Testis (tissue), 2 donors: ENCODE measurements at regions not wholly inside any gene's neighbourhood (a gene's known extent, or its start where the extent isn't known, plus 50 kb on each side); places are given as distances from the start of the nearest gene placed in this dataset.

Experiments used
- DNase-seq: peaks from one replicate; pipeline ENCODE4 v3.0.0-alpha.2; 2019
- H3K27ac ChIP-seq, 2 donors: fragments of 200-600 bp; sonication (generic); one replicate each; pipeline ENCODE4 v1.5.1; 2019
- H3K27me3 ChIP-seq: fragments of 200-600 bp; sonication (generic); one replicate; pipeline ENCODE4 v1.5.1; 2019
- H3K36me3 ChIP-seq: fragments of 200-600 bp; sonication (generic); one replicate; pipeline ENCODE4 v1.5.1; 2017; ENCODE audit warnings: low read depth; ENCODE audit errors: missing control alignments
- H3K4me1 ChIP-seq: fragments of 200-600 bp; sonication (generic); one replicate; pipeline ENCODE4 v1.5.1; 2019
- H3K4me3 ChIP-seq, 2 donors: fragments of 200-600 bp; sonication (generic); one replicate each; pipeline ENCODE4 v1.5.1; 2017 to 2019
- H3K9me3 ChIP-seq: fragments of 200-600 bp; sonication (generic); one replicate; pipeline ENCODE4 v1.5.1; 2017
- POLR2A ChIP-seq: fragments of 450-650 bp; IDR thresholded peaks from one replicate; pipeline ENCODE4 v1.6.1; 2017; ENCODE audit warnings: antibody characterized with exemption, mild to moderate bottlenecking, moderate library complexity
- WGBS, 2 donors: methylation state at CpG; one replicate each; pipeline ENCODE4 v1.1.5; 2018; 5-methylcytosine and 5-hydroxymethylcytosine counted together
- intact Hi-C: fragments of 100-400 bp; cut with DNase I; formaldehyde crosslinking; loops from one replicate; pipeline ENCODE4 v1.15.1; 2023; ENCODE audit warnings: low total_unique reads
- TF ChIP-seq, protein P1 (sequence below), 3 experiments: fragments of 450-650 bp in 2 of 3; fragments of 200-600 bp in 1 of 3; sonication (generic) in 1 of 3; IDR thresholded peaks; one replicate each; pipeline ENCODE4 v1.5.1; 2016 to 2019; ENCODE audit warnings: antibody characterized with exemption in 3 of 3, mild to moderate bottlenecking in 2 of 3, moderate library complexity in 1 of 3

DNA sequence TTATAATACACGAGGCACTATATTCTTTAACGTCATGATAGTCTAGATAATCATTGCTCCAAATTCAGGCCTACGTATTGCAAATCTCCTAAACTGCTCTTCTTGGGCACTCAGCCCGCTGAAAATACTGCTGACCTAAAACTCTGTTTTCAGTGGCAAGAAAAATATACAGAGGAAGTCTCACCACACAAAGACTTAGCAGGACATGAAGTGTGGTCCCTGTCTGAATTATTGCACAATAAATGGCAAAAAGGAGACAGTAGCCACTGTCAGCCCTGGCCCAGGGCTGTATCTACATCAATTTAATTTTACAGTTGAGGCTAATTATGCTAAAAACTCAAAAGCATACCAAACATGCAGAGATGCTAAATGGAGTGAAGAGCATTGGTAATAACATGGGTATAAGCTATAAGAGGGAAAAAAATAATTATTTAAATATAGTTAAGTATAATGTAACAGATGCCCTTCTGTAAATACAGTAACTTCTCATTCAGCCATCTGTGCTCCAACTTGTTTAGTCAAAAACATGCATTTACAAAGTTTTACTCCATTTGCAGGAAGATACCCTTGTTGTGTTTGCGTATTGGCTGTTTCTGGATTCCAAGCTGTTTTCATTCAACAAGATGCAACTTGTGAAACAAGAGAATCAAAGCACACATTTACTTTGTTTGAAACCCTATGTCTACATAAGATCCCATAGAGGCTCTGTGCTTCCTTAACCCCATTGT, 800.0 kb upstream of the LUZP2 start:
- Histone ChIP-seq H3K36me3 (no peaks in the 10 kb centered on the region), H3K9me3 (no peaks in the 10 kb centered on the region), H3K4me3 (no peak overlapping the region), H3K27ac (no peak overlapping the region), H3K4me1 (no peaks in the 10 kb centered on the region), H3K27me3 (no peaks in the 10 kb centered on the region)
- WGBS, 2 donors: 91 to 92% methylated on average over 5 of the region's 5 CpGs
- intact Hi-C loops: no loop called here
- TF ChIP-seq, protein P1, sequence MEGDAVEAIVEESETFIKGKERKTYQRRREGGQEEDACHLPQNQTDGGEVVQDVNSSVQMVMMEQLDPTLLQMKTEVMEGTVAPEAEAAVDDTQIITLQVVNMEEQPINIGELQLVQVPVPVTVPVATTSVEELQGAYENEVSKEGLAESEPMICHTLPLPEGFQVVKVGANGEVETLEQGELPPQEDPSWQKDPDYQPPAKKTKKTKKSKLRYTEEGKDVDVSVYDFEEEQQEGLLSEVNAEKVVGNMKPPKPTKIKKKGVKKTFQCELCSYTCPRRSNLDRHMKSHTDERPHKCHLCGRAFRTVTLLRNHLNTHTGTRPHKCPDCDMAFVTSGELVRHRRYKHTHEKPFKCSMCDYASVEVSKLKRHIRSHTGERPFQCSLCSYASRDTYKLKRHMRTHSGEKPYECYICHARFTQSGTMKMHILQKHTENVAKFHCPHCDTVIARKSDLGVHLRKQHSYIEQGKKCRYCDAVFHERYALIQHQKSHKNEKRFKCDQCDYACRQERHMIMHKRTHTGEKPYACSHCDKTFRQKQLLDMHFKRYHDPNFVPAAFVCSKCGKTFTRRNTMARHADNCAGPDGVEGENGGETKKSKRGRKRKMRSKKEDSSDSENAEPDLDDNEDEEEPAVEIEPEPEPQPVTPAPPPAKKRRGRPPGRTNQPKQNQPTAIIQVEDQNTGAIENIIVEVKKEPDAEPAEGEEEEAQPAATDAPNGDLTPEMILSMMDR (IDR thresholded peaks at IDR 0.05): no peak
- TF ChIP-seq POLR2A: no peak
- no peak for DNase-seq

GRCh38 chr11:23704183-23704582, 792.7 kb upstream of the LUZP2 start:
- Histone ChIP-seq H3K4me3 (no peak overlapping the region), H3K27me3 (no peaks in the 10 kb centered on the region), H3K36me3 (no peaks in the 10 kb centered on the region), H3K27ac (no peak overlapping the region), H3K4me1 (no peaks in the 10 kb centered on the region), H3K9me3 (no peaks in the 10 kb centered on the region)
- intact Hi-C loops: no loop called here
- TF ChIP-seq POLR2A: no peak
- 90 to 95% methylated on average over 1 of the region's 1 CpG for WGBS, 2 donors
- DNase-seq: no peak

DNA sequence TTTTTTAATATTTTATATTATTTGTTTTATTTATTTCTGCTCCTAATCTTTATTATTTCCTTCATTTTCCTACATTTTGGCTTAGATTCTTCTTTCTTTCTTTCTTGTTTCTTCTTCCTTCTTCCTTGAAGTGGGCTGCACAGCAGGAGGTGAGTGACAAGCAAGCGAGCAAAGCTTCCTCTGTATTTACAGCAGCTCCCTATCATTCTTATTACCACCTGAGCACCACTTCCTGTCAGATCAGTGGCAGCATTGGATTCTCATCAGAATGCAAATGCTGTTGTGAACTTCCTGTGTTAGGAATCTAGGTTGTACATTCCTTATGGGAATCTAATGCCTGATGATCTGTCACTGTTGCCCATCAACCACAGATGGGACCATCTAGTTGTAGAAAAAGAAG, 784.9 kb upstream of the LUZP2 start:
- no peak for TF ChIP-seq POLR2A
- TF ChIP-seq, protein P1 (IDR thresholded peaks at IDR 0.05): no peak
- H3K9me3 ChIP-seq: no peaks in the 10 kb centered on the region
- 73 to 91% methylated on average over 1 of the region's 1 CpG for WGBS, 2 donors
- H3K4me3 ChIP-seq: no peak overlapping the region
- H3K4me1 ChIP-seq: no peaks in the 10 kb centered on the region
- no peak overlapping the region for H3K27ac ChIP-seq
- intact Hi-C loops: no loop called here
- H3K27me3 ChIP-seq: no peaks in the 10 kb centered on the region
- H3K36me3 ChIP-seq: no peaks in the 10 kb centered on the region
- no peak for DNase-seq

GRCh38 chr11:23719016-23719415, 777.8 kb upstream of the LUZP2 start:
- Histone ChIP-seq H3K27ac (no peak overlapping the region), H3K27me3 (no peaks in the 10 kb centered on the region), H3K36me3 (no peaks in the 10 kb centered on the region), H3K4me3 (no peak overlapping the region), H3K4me1 (no peaks in the 10 kb centered on the region), H3K9me3 (no peaks in the 10 kb centered on the region)
- no peak for DNase-seq
- WGBS, 2 donors: 90 to 93% methylated on average over 3 of the region's 3 CpGs
- intact Hi-C loops: no loop called here
- TF ChIP-seq POLR2A: no peak
- TF ChIP-seq, protein P1 (IDR thresholded peaks at IDR 0.05): no peak

- Histone ChIP-seq H3K4me1 (no peaks in the 10 kb centered on the region), H3K36me3 (no peaks in the 10 kb centered on the region), H3K27me3 (no peaks in the 10 kb centered on the region), H3K9me3 (no peaks in the 10 kb centered on the region), H3K4me3 (no peak overlapping the region), H3K27ac (no peak overlapping the region)
- no peak for DNase-seq
- 90% methylated on average over 1 of the region's 1 CpG for WGBS, 2 donors
- intact Hi-C loops: no loop called here
- no peak for TF ChIP-seq POLR2A
- TF ChIP-seq, protein P1 (IDR thresholded peaks at IDR 0.05): no peak
Measured at GRCh38 chr11:23723861-23724260, 773.0 kb upstream of the LUZP2 start.
